Common myeloid progenitor, CD34-positive (primary cell): ENCODE measurements at regions not wholly inside any gene's neighbourhood (a gene's known extent, or its start where the extent isn't known, plus 50 kb on each side); places are given as distances from the start of the nearest gene placed in this dataset.

ENCODE experiments used
- CTCF ChIA-PET: fragments of 350-600 bp; sonication (Branson Sonifier 250); formaldehyde crosslinking; loops from one replicate; lab custom pipeline; 2021; ENCODE audit warnings: antibody characterized with exemption; lab: Charles Lee
- POLR2A ChIA-PET: fragments of 350-600 bp; sonication (Branson Sonifier 250); formaldehyde crosslinking; loops from one replicate; lab custom pipeline; 2021; ENCODE audit warnings: antibody characterized with exemption; lab: Charles Lee
- DNase-seq, 3 donors: peaks; one replicate each; pipeline versions ENCODE4 v3.0.0 to v3.0.0-alpha.2; 2013
- H3K27ac ChIP-seq, 2 experiments: 1 replicate in 1 of 2; 2 replicates in 1 of 2; pipeline ENCODE4 v1.7.0; 2013; ENCODE audit warnings: inconsistent platforms in 2 of 2, low read length in 2 of 2, mild to moderate bottlenecking in 2 of 2, low read depth in 1 of 2, moderate library complexity in 1 of 2; ENCODE audit not compliant: severe bottlenecking in 2 of 2, insufficient read depth in 1 of 2, poor library complexity in 1 of 2
- H3K27me3 ChIP-seq, 5 experiments: replicated peaks in 2 of 5; 1 replicate in 3 of 5; 2 replicates in 2 of 5; pipeline versions ENCODE4 v1.6.1 to v1.7.0; 2013; ENCODE audit warnings: low read length in 4 of 5, mild to moderate bottlenecking in 2 of 5, moderate library complexity in 2 of 5, inconsistent platforms in 1 of 5; ENCODE audit not compliant: insufficient read depth in 5 of 5, control insufficient read depth in 4 of 5
- H3K36me3 ChIP-seq, 4 experiments: 1 replicate in 2 of 4; 2 replicates in 2 of 4; pipeline versions ENCODE4 v1.6.1 to v1.7.0; 2013; ENCODE audit warnings: low read length in 3 of 4, control low read depth in 1 of 4, mild to moderate bottlenecking in 1 of 4; ENCODE audit not compliant: control insufficient read depth in 4 of 4, insufficient read depth in 4 of 4
- H3K4me1 ChIP-seq, 4 experiments: 1 replicate in 3 of 4; 2 replicates in 1 of 4; pipeline versions ENCODE4 v1.6.1 to v1.7.1; 2013; ENCODE audit warnings: low read length in 3 of 4, mild to moderate bottlenecking in 3 of 4, control low read depth in 1 of 4, inconsistent platforms in 1 of 4, moderate library complexity in 1 of 4; ENCODE audit not compliant: control insufficient read depth in 4 of 4, insufficient read depth in 4 of 4; ENCODE audit errors: control extremely low read depth in 1 of 4
- H3K4me3 ChIP-seq, 7 experiments: 1 replicate in 4 of 7; 2 replicates in 3 of 7; pipeline versions ENCODE4 v1.5.1 to v1.7.0; 2013; ENCODE audit warnings: mild to moderate bottlenecking in 7 of 7, low read length in 6 of 7, moderate library complexity in 6 of 7, inconsistent platforms in 2 of 7, low read depth in 2 of 7, control low read depth in 1 of 7; ENCODE audit not compliant: insufficient read depth in 4 of 7, control insufficient read depth in 1 of 7; ENCODE audit errors: extremely low read depth in 1 of 7
- H3K9me3 ChIP-seq, 5 experiments: 1 replicate in 4 of 5; 2 replicates in 1 of 5; pipeline versions ENCODE4 v1.6.1 to v1.7.1; 2013; ENCODE audit warnings: low read length in 4 of 5, mild to moderate bottlenecking in 2 of 5, inconsistent platforms in 1 of 5, low read depth in 1 of 5, moderate library complexity in 1 of 5; ENCODE audit not compliant: control insufficient read depth in 4 of 5, insufficient read depth in 2 of 5; ENCODE audit errors: control extremely low read depth in 1 of 5
- WGBS: methylation state at CpG from one replicate; pipeline ENCODE4 v1.1.5; 2013; ENCODE audit not compliant: insufficient coverage; 5-methylcytosine and 5-hydroxymethylcytosine counted together

GRCh38 chr1:38138498-38139233 is 92.1 kb upstream of the POU3F1 start:
- CTCF ChIA-PET, result no interaction called here
- Histone ChIP-seq H3K4me1 (no peaks in the 10 kb centered on the region), H3K27me3 (peaks cover 4 to 100% (median 54%) of the 10 kb centered on the region in 5 experiments), H3K36me3 (no peaks in the 10 kb centered on the region), H3K9me3 (peaks cover 0 to 5% (median 0%) of the 10 kb centered on the region in 5 experiments), H3K4me3 (no peak overlapping the region), H3K27ac (no peak overlapping the region)
- no peak for DNase-seq
- POLR2A ChIA-PET, result interaction anchor here (0.7 kb wide), 1 partner anchor 23 kb away, joined by 3 read pairs; no protein-coding TSS in a partner anchor
- 84% methylated on average over 6 of the region's 6 CpGs for WGBS

- Histone ChIP-seq H3K27me3 (peaks cover 0 to 100% (median 60%) of the 10 kb centered on the region in 5 experiments), H3K9me3 (peaks cover 0 to 5% (median 0%) of the 10 kb centered on the region in 5 experiments), H3K27ac (no peak overlapping the region), H3K4me3 (no peak overlapping the region), H3K4me1 (no peaks in the 10 kb centered on the region), H3K36me3 (no peaks in the 10 kb centered on the region)
- DNase-seq, result no peak
- ChIA-PET POLR2A (no interaction called here), CTCF (no interaction called here)
- WGBS, result 73% methylated on average over 2 of the region's 3 CpGs
These were observed 90.6 kb upstream of the POU3F1 start for GRCh38 chr1:38137164-38137563.

GRCh38 chr1:38135625-38136414 is 89.2 kb upstream of the POU3F1 start:
- peaks cover 0 to 97% (median 62%) of the 10 kb centered on the region in 5 experiments for H3K27me3 ChIP-seq
- ChIA-PET POLR2A (no interaction called here), CTCF (no interaction called here)
- DNase-seq, result peak in 1 of 3 donors; percentile 9
- no peaks in the 10 kb centered on the region for H3K4me1 ChIP-seq
- 22% methylated on average over 23 of the region's 24 CpGs for WGBS
- peaks cover 0 to 5% (median 0%) of the 10 kb centered on the region in 5 experiments for H3K9me3 ChIP-seq
- no peaks in the 10 kb centered on the region for H3K36me3 ChIP-seq
- no peak overlapping the region for H3K27ac ChIP-seq
- H3K4me3 ChIP-seq, result no peak overlapping the region

- CTCF ChIA-PET, result no interaction called here
- 7% methylated on average over 21 of the region's 22 CpGs for WGBS
- Histone ChIP-seq H3K4me3 (no peak overlapping the region), H3K4me1 (no peaks in the 10 kb centered on the region), H3K9me3 (peaks cover 0 to 5% (median 0%) of the 10 kb centered on the region in 5 experiments), H3K27me3 (peaks cover 0 to 82% (median 51%) of the 10 kb centered on the region in 5 experiments), H3K27ac (no peak overlapping the region), H3K36me3 (no peaks in the 10 kb centered on the region)
- peak in 1 of 3 donors; percentile 15 for DNase-seq
- POLR2A ChIA-PET, result no interaction called here
These were observed 87.7 kb upstream of the POU3F1 start for GRCh38 chr1:38134294-38134755.

- DNase-seq, result peak in 1 of 3 donors; percentile 5
- Histone ChIP-seq H3K36me3 (no peaks in the 10 kb centered on the region), H3K27me3 (peaks cover 0 to 77% (median 47%) of the 10 kb centered on the region in 5 experiments), H3K4me1 (no peaks in the 10 kb centered on the region), H3K4me3 (no peak overlapping the region), H3K9me3 (peaks cover 0 to 5% (median 0%) of the 10 kb centered on the region in 5 experiments), H3K27ac (no peak overlapping the region)
- POLR2A ChIA-PET, result no interaction called here
- CTCF ChIA-PET, result no interaction called here
- 20% methylated on average over 3 of the region's 27 CpGs for WGBS
These were observed 87.2 kb upstream of the POU3F1 start for GRCh38 chr1:38133756-38134155.

GRCh38 chr1:38133304-38133703 is 86.7 kb upstream of the POU3F1 start:
- 65% methylated on average over 6 of the region's 7 CpGs for WGBS
- Histone ChIP-seq H3K36me3 (no peaks in the 10 kb centered on the region), H3K27ac (no peak overlapping the region), H3K27me3 (peaks cover 0 to 72% (median 42%) of the 10 kb centered on the region in 5 experiments), H3K9me3 (peaks cover 0 to 5% (median 0%) of the 10 kb centered on the region in 5 experiments), H3K4me3 (no peak overlapping the region), H3K4me1 (no peaks in the 10 kb centered on the region)
- POLR2A ChIA-PET, result no interaction called here
- CTCF ChIA-PET, result no interaction called here
- no peak for DNase-seq
